Esophagus squamous epithelium (tissue), 5 donors: ENCODE measurements at regions not wholly inside any gene's neighbourhood (a gene's known extent, or its start where the extent isn't known, plus 50 kb on each side); places are given as distances from the start of the nearest gene placed in this dataset.

ENCODE experiments used
- DNase-seq: peaks from one replicate; lab custom pipeline; 2025; lab: John Stamatoyannopoulos, UW
- H3K27ac ChIP-seq, 4 donors: fragments of 200-600 bp; sonication (generic); one replicate each; pipeline ENCODE4 v1.5.1; 2016 to 2019; ENCODE audit warnings: mild to moderate bottlenecking in 1 of 4
- H3K27me3 ChIP-seq, 4 donors: fragments of 200-600 bp; sonication (generic); 1 replicate in 3 of 4; 2 replicates in 1 of 4; pipeline versions ENCODE4 v1.5.1 to v1.6.0; 2017 to 2021; ENCODE audit warnings: antibody characterized with exemption in 1 of 4
- H3K36me3 ChIP-seq, 3 donors: fragments of 200-600 bp; sonication (generic); one replicate each; pipeline ENCODE4 v1.5.1; 2016 to 2019
- H3K4me1 ChIP-seq, 3 donors: fragments of 200-600 bp; sonication (generic); one replicate each; pipeline ENCODE4 v1.5.1; 2017 to 2019
- H3K4me3 ChIP-seq, 4 donors: fragments of 200-600 bp; sonication (generic); 1 replicate in 3 of 4; 2 replicates in 1 of 4; pipeline ENCODE4 v1.5.1; 2016 to 2019; ENCODE audit warnings: mild to moderate bottlenecking in 2 of 4, moderate library complexity in 1 of 4
- H3K9me3 ChIP-seq, 3 donors: fragments of 200-600 bp; sonication (generic); one replicate each; pipeline ENCODE4 v1.5.1; 2016 to 2019
- CTCF ChIP-seq, 6 experiments: fragments of 450-650 bp in 4 of 6; fragments of 200-600 bp in 2 of 6; sonication (generic) in 2 of 6; IDR thresholded peaks; one replicate each; pipeline ENCODE4 v1.5.1; 2016 to 2019; ENCODE audit warnings: antibody characterized with exemption in 6 of 6, mild to moderate bottlenecking in 4 of 6, moderate library complexity in 4 of 6
- POLR2A ChIP-seq, 4 donors: fragments of 450-650 bp; IDR thresholded peaks; one replicate each; pipeline ENCODE4 v1.6.1; 2017; ENCODE audit warnings: antibody characterized with exemption in 4 of 4, mild to moderate bottlenecking in 4 of 4, moderate library complexity in 3 of 4
- WGBS, 2 donors: methylation state at CpG; one replicate each; pipeline ENCODE4 v1.1.5; 2018; 5-methylcytosine and 5-hydroxymethylcytosine counted together
- intact Hi-C: fragments of 100-400 bp; cut with DNase I; formaldehyde crosslinking; loops from one replicate; pipeline ENCODE4 v1.15.0; 2022
- donor health status: DM: yes; HTN: yes; CAD: no.

DNA sequence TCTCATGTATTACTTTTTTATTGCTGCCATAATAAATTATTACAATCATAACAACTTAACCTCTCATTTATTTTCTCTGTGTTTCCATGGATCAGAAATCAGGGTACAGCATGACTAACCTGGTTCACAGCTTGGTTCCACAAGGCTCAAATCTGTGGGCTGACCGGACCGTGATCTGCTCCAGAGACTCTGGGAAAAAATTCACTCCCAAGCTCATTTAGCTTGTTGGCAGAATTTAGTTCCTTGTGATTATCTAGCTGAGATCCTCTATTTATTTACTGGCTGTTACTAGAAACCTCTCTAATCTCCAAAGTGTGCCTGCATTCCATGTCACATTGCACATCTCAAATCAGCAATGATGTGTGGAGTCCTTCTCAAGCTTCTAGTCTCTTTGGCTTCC is 386.6 kb downstream of the DIPK2A start:
- intact Hi-C loops, result no loop called here
- Histone ChIP-seq H3K9me3 (no peaks in the 10 kb centered on the region), H3K4me1 (no peaks in the 10 kb centered on the region), H3K27me3 (no peaks in the 10 kb centered on the region), H3K4me3 (no peak overlapping the region), H3K36me3 (no peaks in the 10 kb centered on the region), H3K27ac (no peak overlapping the region)
- 30 to 33% methylated on average over 2 of the region's 2 CpGs for WGBS, 2 donors
- no peak for DNase-seq
- no peak for TF ChIP-seq POLR2A (IDR thresholded peaks at IDR 0.05)
- TF ChIP-seq CTCF (IDR thresholded peaks at IDR 0.05), result no peak

DNA sequence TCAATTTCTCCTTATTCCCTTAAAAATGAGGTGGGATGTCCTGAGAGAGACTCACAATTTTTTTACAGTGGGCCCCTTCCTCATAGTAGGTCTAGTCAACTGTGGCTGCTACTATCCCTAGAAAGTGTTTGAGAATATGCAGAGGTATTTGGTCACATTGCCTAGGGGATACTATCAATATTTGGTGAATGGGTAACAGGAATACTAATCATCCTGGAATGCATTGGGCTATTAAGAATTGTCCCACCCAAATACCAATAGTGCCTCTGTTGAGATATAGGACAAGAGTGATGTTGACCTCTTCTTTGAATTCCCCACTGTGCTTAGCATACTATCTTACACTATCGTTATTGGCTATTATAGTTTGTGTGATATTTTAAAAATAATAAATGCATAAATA is 389.4 kb downstream of the DIPK2A start:
- no peaks in the 10 kb centered on the region for H3K9me3 ChIP-seq
- no peak overlapping the region for H3K4me3 ChIP-seq
- H3K4me1 ChIP-seq, result no peaks in the 10 kb centered on the region
- intact Hi-C loops, result no loop called here
- no peak for DNase-seq
- 92 to 94% methylated on average over 1 of the region's 1 CpG for WGBS, 2 donors
- no peaks in the 10 kb centered on the region for H3K36me3 ChIP-seq
- no peaks in the 10 kb centered on the region for H3K27me3 ChIP-seq
- TF ChIP-seq POLR2A (IDR thresholded peaks at IDR 0.05) (no peak), CTCF (IDR thresholded peaks at IDR 0.05) (no peak)
- H3K27ac ChIP-seq, result no peak overlapping the region

DNA sequence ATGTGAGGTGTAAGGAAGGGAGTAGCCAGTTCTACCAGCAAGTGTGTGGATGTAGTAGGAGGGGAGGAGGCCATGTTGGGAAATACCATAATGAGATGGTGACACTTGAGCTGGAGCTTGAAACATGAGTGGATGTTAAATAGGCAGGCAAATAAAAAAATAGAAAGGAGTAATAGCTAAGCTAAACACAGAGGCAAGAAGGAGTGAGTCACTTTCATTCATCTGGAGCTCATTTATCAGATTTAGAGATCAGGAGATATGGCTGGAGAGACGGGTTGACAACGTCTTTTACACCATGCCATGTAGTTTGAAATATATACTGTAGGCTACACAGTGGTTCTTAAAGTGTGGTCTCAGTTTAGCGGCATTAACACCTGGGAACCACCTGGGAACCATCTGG is 390.5 kb downstream of the DIPK2A start:
- H3K4me1 ChIP-seq, result no peaks in the 10 kb centered on the region
- no peaks in the 10 kb centered on the region for H3K27me3 ChIP-seq
- no peak overlapping the region for H3K4me3 ChIP-seq
- H3K36me3 ChIP-seq, result no peaks in the 10 kb centered on the region
- intact Hi-C loops, result no loop called here
- WGBS, 2 donors, result 62 to 75% methylated on average over 3 of the region's 3 CpGs
- H3K9me3 ChIP-seq, result peaks cover 0 to 3% (median under 1%) of the 10 kb centered on the region in 3 donors
- no peak for DNase-seq
- TF ChIP-seq CTCF (IDR thresholded peaks at IDR 0.05) (no peak), POLR2A (IDR thresholded peaks at IDR 0.05) (no peak)
- no peak overlapping the region for H3K27ac ChIP-seq

GRCh38 chr3:144363856-144364255 is 392.2 kb downstream of the DIPK2A start:
- intact Hi-C loops, result no loop called here
- Histone ChIP-seq H3K4me3 (no peak overlapping the region), H3K27ac (no peak overlapping the region), H3K36me3 (no peaks in the 10 kb centered on the region), H3K4me1 (no peaks in the 10 kb centered on the region), H3K27me3 (no peaks in the 10 kb centered on the region), H3K9me3 (peaks cover 0 to 11% (median 6%) of the 10 kb centered on the region in 3 donors)
- DNase-seq, result no peak
- TF ChIP-seq CTCF (IDR thresholded peaks at IDR 0.05) (no peak), POLR2A (IDR thresholded peaks at IDR 0.05) (no peak)
- WGBS, 2 donors, result 95 to 100% methylated on average over 1 to 3 of the region's 5 CpGs

DNA sequence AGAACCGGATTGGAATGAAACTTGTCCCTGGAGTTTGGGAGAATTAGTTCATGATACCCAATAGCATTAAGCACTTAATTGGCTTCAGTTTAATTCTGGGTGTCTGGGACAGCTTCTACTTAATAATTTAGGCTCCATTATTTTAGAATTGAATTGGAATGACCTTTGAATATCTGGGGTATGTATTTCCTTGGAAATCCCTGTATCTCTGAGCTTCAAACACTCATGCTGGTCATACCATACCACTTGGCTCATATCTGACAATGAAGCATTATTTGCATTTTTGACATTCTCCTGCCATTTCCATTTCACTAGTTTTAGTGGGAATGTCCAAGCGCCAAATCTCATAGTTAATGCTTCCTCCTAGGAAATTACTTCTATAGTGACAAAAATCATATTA is 393.1 kb downstream of the DIPK2A start:
- Histone ChIP-seq H3K4me1 (no peaks in the 10 kb centered on the region), H3K9me3 (peaks cover 0 to 11% (median 6%) of the 10 kb centered on the region in 3 donors), H3K36me3 (no peaks in the 10 kb centered on the region), H3K4me3 (no peak overlapping the region), H3K27me3 (no peaks in the 10 kb centered on the region), H3K27ac (no peak overlapping the region)
- 75 to 88% methylated on average over 2 of the region's 2 CpGs for WGBS, 2 donors
- no peak for TF ChIP-seq CTCF (IDR thresholded peaks at IDR 0.05)
- no peak for TF ChIP-seq POLR2A (IDR thresholded peaks at IDR 0.05)
- intact Hi-C loops, result no loop called here
- DNase-seq, result no peak
